Activated B cell treated with CpG ODN at 0.5 μM for 24 hours (primary cell): ENCODE measurements at regions not wholly inside any gene's neighbourhood (a gene's known extent, or its start where the extent isn't known, plus 50 kb on each side); places are given as distances from the start of the nearest gene placed in this dataset.

Experiments used
- ATAC-seq: fragments of 200-7000 bp; cut with Tn5 transposase; one replicate; pipeline ENCODE4 v1.10.0; 2021; ENCODE audit warnings: low read depth, mild to moderate bottlenecking, moderate library complexity
- CTCF ChIA-PET: fragments of 350-600 bp; sonication (Branson Sonifier 250); formaldehyde crosslinking; loops from one replicate; lab custom pipeline; 2021; ENCODE audit warnings: antibody characterized with exemption; lab: Charles Lee
- POLR2A ChIA-PET: fragments of 350-600 bp; sonication (Branson Sonifier 250); formaldehyde crosslinking; loops from one replicate; lab custom pipeline; 2021; ENCODE audit warnings: antibody characterized with exemption; lab: Charles Lee
- DNase-seq: peaks from one replicate; pipeline ENCODE4 v3.0.0; 2022
- H3K27ac Mint-ChIP-seq: one replicate; pipeline ENCODE4 v1.8.0; 2020; ENCODE audit warnings: mixed read lengths
- H3K27me3 Mint-ChIP-seq: one replicate; pipeline ENCODE4 v1.8.0; 2021; ENCODE audit warnings: mixed read lengths
- H3K36me3 Mint-ChIP-seq: one replicate; pipeline ENCODE4 v1.8.0; 2021; ENCODE audit warnings: low read depth, mixed read lengths
- H3K4me1 Mint-ChIP-seq: one replicate; pipeline ENCODE4 v1.8.0; 2021; ENCODE audit warnings: mixed read lengths
- H3K4me3 Mint-ChIP-seq: one replicate; pipeline ENCODE4 v1.8.0; 2020; ENCODE audit warnings: mild to moderate bottlenecking, mixed read lengths
- H3K9me3 Mint-ChIP-seq: one replicate; pipeline ENCODE4 v1.8.0; 2020; ENCODE audit warnings: mixed read lengths
- intact Hi-C: fragments of 100-400 bp; cut with micrococcal nuclease; formaldehyde crosslinking; loops from one replicate; pipeline ENCODE4 v1.15.1; 2024
- TF ChIP-seq, protein P1 (sequence below): fragments of 200-600 bp; IDR thresholded peaks from one replicate; pipeline ENCODE4 v1.8.0; 2022; ENCODE audit warnings: antibody characterized with exemption, mild to moderate bottlenecking

DNA sequence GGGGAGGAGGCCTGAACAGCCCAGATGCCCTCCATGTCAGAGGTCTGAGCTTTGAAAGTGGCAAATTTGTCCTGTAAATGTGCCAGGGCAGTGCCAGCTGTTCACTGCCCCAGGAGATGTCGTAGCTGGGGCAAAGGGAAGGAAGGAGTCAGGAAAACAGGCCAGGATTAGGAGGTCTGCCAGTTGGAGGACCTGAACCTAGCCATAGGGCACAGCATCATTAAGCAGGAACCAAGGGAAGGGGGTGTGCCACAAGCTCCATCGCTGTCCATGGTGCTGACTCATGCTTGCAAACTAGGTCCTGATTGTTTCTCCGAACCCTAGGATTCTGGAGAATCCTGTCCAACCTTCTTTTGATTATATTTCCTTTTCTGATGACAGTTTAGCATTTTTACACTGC lies 124.2 kb downstream of the TMEM132E start:
- ATAC-seq (no peak), DNase-seq (no peak)
- CTCF ChIA-PET = no interaction called here
- Mint-ChIP-seq H3K27ac (no peak overlapping the region), H3K36me3 (no peaks in the 10 kb centered on the region), H3K4me1 (no peaks in the 10 kb centered on the region), H3K4me3 (no peak overlapping the region), H3K27me3 (peaks cover 11% of the 10 kb centered on the region), H3K9me3 (no peaks in the 10 kb centered on the region)
- TF ChIP-seq, protein P1, sequence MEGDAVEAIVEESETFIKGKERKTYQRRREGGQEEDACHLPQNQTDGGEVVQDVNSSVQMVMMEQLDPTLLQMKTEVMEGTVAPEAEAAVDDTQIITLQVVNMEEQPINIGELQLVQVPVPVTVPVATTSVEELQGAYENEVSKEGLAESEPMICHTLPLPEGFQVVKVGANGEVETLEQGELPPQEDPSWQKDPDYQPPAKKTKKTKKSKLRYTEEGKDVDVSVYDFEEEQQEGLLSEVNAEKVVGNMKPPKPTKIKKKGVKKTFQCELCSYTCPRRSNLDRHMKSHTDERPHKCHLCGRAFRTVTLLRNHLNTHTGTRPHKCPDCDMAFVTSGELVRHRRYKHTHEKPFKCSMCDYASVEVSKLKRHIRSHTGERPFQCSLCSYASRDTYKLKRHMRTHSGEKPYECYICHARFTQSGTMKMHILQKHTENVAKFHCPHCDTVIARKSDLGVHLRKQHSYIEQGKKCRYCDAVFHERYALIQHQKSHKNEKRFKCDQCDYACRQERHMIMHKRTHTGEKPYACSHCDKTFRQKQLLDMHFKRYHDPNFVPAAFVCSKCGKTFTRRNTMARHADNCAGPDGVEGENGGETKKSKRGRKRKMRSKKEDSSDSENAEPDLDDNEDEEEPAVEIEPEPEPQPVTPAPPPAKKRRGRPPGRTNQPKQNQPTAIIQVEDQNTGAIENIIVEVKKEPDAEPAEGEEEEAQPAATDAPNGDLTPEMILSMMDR = no peak
- intact Hi-C loops = no loop called here
- POLR2A ChIA-PET = no interaction called here

DNA sequence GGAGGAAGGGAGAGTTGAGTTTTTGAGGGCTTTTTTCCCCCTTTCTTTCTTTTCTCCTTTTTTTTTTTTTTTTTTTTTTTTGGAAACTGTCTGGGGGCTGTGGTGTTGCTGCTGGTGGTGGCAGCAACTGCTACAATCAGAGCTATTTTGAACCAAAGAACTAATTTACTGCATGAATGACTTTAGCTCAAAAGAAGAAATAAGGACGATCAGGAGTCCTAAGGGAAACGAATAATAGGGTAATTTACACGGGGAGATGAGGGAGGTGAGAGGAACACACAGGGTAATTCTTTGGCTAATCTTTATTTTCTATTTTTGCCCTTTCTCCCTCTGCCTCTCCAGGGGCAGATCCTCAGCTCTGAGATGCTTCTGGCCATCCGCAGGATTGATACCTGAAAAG lies 119.8 kb downstream of the TMEM132E start:
- ATAC-seq = no peak
- intact Hi-C loops = no loop called here
- no peaks in the 10 kb centered on the region for H3K36me3 Mint-ChIP-seq
- H3K27ac Mint-ChIP-seq = no peak overlapping the region
- H3K9me3 Mint-ChIP-seq = no peaks in the 10 kb centered on the region
- TF ChIP-seq, protein P1 = no peak
- H3K4me3 Mint-ChIP-seq = no peak overlapping the region
- no peaks in the 10 kb centered on the region for H3K4me1 Mint-ChIP-seq
- peaks cover 17% of the 10 kb centered on the region for H3K27me3 Mint-ChIP-seq
- CTCF ChIA-PET = no interaction called here
- no peak for DNase-seq
- POLR2A ChIA-PET = no interaction called here

DNA sequence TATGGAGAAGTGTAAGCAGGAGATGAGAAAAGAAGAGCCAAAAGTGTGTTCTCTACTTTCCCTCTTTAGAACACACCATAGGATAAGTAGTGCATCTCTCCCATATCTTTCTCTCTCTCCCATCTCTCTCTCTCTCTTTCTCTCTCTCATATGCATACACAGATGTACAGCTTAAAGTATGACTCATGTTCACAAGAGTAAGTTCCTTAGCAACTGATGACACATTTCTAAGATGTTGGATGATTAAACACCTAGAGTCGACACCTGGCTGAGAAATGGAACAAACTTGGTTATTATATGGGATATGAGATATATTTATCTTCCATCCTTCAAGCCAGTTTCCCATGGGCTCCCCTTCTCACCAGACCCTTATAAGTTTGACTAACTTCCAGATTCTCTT lies 113.5 kb downstream of the TMEM132E start:
- no peak for ATAC-seq

More for the DNA sequence above, 113.5 kb downstream of the TMEM132E start:
- Mint-ChIP-seq H3K27ac (no peak overlapping the region), H3K9me3 (peaks cover 7% of the 10 kb centered on the region), H3K4me3 (no peak overlapping the region), H3K27me3 (peaks cover 13% of the 10 kb centered on the region), H3K36me3 (no peaks in the 10 kb centered on the region), H3K4me1 (no peaks in the 10 kb centered on the region)
- CTCF ChIA-PET = no interaction called here
- DNase-seq = no peak
- TF ChIP-seq, protein P1 = no peak
- intact Hi-C loops = no loop called here
- POLR2A ChIA-PET = no interaction called here
